ENCODE measurements at regions not wholly inside any gene's neighbourhood (a gene's known extent, or its start where the extent isn't known, plus 50 kb on each side); places are given as distances from the start of the nearest gene placed in this dataset.

GRCh38 chr1:29835406-29835805, 599.1 kb downstream of the PTPRU start:
- Histone ChIP-seq H3K4me3 (ENCODE audit: low read depth in 1 of 3, low read length in 3 of 3) (no peak overlapping the region), H3K9ac (ENCODE audit: low read depth in 1 of 2, low read length in 2 of 2) (no peak overlapping the region), H3K27me3 (ENCODE audit: control insufficient read depth in 4 of 4, insufficient read depth in 4 of 4, low read length in 3 of 4) (peaks cover 0 to 8% (median 0%) of the 10 kb centered on the region in 4 donors), H3K36me3 (ENCODE audit: control insufficient read depth in 4 of 4, insufficient read depth in 3 of 4, low read depth in 1 of 4, low read length in 3 of 4) (peaks cover 0 to 2% (median 0%) of the 10 kb centered on the region in 4 donors), H3K27ac (ENCODE audit: low read depth in 1 of 2, low read length in 2 of 2) (no peak overlapping the region), H3K9me3 (ENCODE audit: control insufficient read depth in 4 of 4, low read length in 3 of 4) (no peaks in the 10 kb centered on the region), H3K4me1 (ENCODE audit: control insufficient read depth in 4 of 4, insufficient read depth in 4 of 4, low read length in 3 of 4) (no peaks in the 10 kb centered on the region)
- TF ChIP-seq RXRA (IDR thresholded peaks at IDR 0.05): no peak
- no peak for TF ChIP-seq RAD21 (IDR thresholded peaks at IDR 0.05)
- no peak for TF ChIP-seq TAF1 (conservative IDR thresholded peaks at IDR 0.05)
- TF ChIP-seq SP1 (IDR thresholded peaks at IDR 0.05): no peak
- TF ChIP-seq NR2F2 (IDR thresholded peaks at IDR 0.05): no peak
- TF ChIP-seq MAX (IDR thresholded peaks at IDR 0.05): no peak
- no peak for TF ChIP-seq JUND (IDR thresholded peaks at IDR 0.05)
- no peak for TF ChIP-seq CTCF (IDR thresholded peaks at IDR 0.05; ENCODE audit: low read depth, low read length, missing input control)
- no peak for TF ChIP-seq ATF3 (IDR thresholded peaks at IDR 0.05)
- TF ChIP-seq HNF4G (IDR thresholded peaks at IDR 0.05): no peak
- 60% methylated on average over 4 of the region's 4 CpGs for WGBS
- DNase-seq (ENCODE audit: low spot score): no peak

- Histone ChIP-seq H3K27me3 (ENCODE audit: control insufficient read depth in 4 of 4, insufficient read depth in 4 of 4, low read length in 3 of 4) (peaks cover 0 to 4% (median 0%) of the 10 kb centered on the region in 4 donors), H3K36me3 (ENCODE audit: control insufficient read depth in 4 of 4, insufficient read depth in 3 of 4, low read depth in 1 of 4, low read length in 3 of 4) (peaks cover 0 to 2% (median 0%) of the 10 kb centered on the region in 4 donors), H3K9me3 (ENCODE audit: control insufficient read depth in 4 of 4, low read length in 3 of 4) (no peaks in the 10 kb centered on the region), H3K9ac (ENCODE audit: low read depth in 1 of 2, low read length in 2 of 2) (no peak overlapping the region), H3K27ac (ENCODE audit: low read depth in 1 of 2, low read length in 2 of 2) (no peak overlapping the region), H3K4me3 (ENCODE audit: low read depth in 1 of 3, low read length in 3 of 3) (no peak overlapping the region), H3K4me1 (ENCODE audit: control insufficient read depth in 4 of 4, insufficient read depth in 4 of 4, low read length in 3 of 4) (no peaks in the 10 kb centered on the region)
- peak; percentile 23 for DNase-seq (ENCODE audit: low spot score)
- WGBS: 81% methylated on average over 6 of the region's 6 CpGs
- TF ChIP-seq REST (IDR thresholded peaks at IDR 0.05): no peak
- TF ChIP-seq JUND (IDR thresholded peaks at IDR 0.05): no peak
- TF ChIP-seq ZBTB33 (IDR thresholded peaks at IDR 0.05): no peak
Measured at GRCh38 chr1:29833581-29833980, 597.3 kb downstream of the PTPRU start.
